A549 (cell line): ENCODE measurements at regions not wholly inside any gene's neighbourhood (a gene's known extent, or its start where the extent isn't known, plus 50 kb on each side); places are given as distances from the start of the nearest gene placed in this dataset.

ENCODE experiments used
- CEBPB ChIP-seq, 2 experiments: fragments of >200 bp in 1 of 2; sonication (Bioruptor Twin) in 1 of 2; formaldehyde crosslinking in 1 of 2; IDR thresholded peaks; 2 replicates each; pipeline ENCODE4 v1.6.1; 2012 to 2016
- EP300 ChIP-seq, 2 experiments: fragments of >200 bp; sonication (Bioruptor Twin); formaldehyde crosslinking; IDR thresholded peaks; 2 replicates in 1 of 2; 3 replicates in 1 of 2; pipeline ENCODE4 v1.6.1; 2016 to 2017
- MAFK ChIP-seq: fragments of 450-650 bp; IDR thresholded peaks from 2 replicates; pipeline ENCODE4 v1.6.1; 2014; ENCODE audit not compliant: partially characterized antibody
- NPAS2 ChIP-seq: fragments of 250-450 bp; sonication (Bioruptor Pico); IDR thresholded peaks from 2 replicates; pipeline ENCODE4 v1.8.0; 2022; ENCODE audit warnings: mild to moderate bottlenecking, moderate library complexity, borderline replicate concordance
- RAD21 ChIP-seq, 2 experiments: fragments of >200 bp in 1 of 2; sonication (Bioruptor Twin) in 1 of 2; formaldehyde crosslinking in 1 of 2; IDR thresholded peaks in 1 of 2; conservative IDR thresholded peaks in 1 of 2; 2 replicates in 1 of 2; 3 replicates in 1 of 2; pipeline ENCODE4 v1.6.1; 2012 to 2018; ENCODE audit warnings: inconsistent platforms in 1 of 2
- RFX5 ChIP-seq: fragments of 450-650 bp; IDR thresholded peaks from 2 replicates; pipeline ENCODE4 v1.7.1; 2014; ENCODE audit warnings: antibody characterized with exemption, mild to moderate bottlenecking, moderate library complexity
- SMC3 ChIP-seq: fragments of >200 bp; sonication (Bioruptor Twin); formaldehyde crosslinking; IDR thresholded peaks from 3 replicates; pipeline ENCODE4 v1.6.1; 2018; ENCODE audit warnings: inconsistent platforms
- TF ChIP-seq, protein P1 (sequence below): fragments of >200 bp; sonication (Bioruptor Twin); formaldehyde crosslinking; IDR thresholded peaks from 3 replicates; pipeline ENCODE4 v1.5.1; 2016
- TF ChIP-seq, protein P2 (sequence below): fragments of 450-650 bp; IDR thresholded peaks from 2 replicates; pipeline ENCODE4 v1.6.1; 2014; ENCODE audit warnings: antibody characterized with exemption

DNA sequence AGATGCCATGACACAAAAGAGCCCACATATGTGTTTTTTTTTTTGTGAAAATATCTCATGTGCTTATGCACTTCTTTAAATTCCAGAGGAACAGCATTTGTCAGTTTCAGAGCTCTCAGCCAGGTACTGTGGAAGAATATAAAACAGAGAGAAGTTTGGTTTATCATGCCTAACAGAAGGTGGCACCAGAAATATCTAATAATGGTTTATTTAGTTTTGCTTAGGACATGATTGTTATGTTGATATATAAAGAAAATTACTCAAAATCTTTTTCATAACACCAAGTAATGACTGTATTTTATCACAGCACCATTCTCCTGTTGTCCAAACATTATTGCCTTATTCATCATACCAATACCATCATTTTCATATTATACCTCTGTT, 455.6 kb upstream of the ACTBL2 start:
- TF ChIP-seq, protein P1, sequence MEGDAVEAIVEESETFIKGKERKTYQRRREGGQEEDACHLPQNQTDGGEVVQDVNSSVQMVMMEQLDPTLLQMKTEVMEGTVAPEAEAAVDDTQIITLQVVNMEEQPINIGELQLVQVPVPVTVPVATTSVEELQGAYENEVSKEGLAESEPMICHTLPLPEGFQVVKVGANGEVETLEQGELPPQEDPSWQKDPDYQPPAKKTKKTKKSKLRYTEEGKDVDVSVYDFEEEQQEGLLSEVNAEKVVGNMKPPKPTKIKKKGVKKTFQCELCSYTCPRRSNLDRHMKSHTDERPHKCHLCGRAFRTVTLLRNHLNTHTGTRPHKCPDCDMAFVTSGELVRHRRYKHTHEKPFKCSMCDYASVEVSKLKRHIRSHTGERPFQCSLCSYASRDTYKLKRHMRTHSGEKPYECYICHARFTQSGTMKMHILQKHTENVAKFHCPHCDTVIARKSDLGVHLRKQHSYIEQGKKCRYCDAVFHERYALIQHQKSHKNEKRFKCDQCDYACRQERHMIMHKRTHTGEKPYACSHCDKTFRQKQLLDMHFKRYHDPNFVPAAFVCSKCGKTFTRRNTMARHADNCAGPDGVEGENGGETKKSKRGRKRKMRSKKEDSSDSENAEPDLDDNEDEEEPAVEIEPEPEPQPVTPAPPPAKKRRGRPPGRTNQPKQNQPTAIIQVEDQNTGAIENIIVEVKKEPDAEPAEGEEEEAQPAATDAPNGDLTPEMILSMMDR, result no peak
- TF ChIP-seq MAFK, result no peak
- 0 out of 5 replicates have a peak, but pooled peaks of 1 of the 2 experiments have one; percentile 4 for TF ChIP-seq RAD21 (conservative IDR thresholded peaks at IDR 0.05 in 1 of 2, IDR thresholded peaks at IDR 0.05 in 1 of 2)
- TF ChIP-seq CEBPB (IDR thresholded peaks at IDR 0.05), result no peak
- TF ChIP-seq SMC3, result no peak
- TF ChIP-seq NPAS2 (CRISPR knock-in tag), result no peak
- TF ChIP-seq, protein P2, sequence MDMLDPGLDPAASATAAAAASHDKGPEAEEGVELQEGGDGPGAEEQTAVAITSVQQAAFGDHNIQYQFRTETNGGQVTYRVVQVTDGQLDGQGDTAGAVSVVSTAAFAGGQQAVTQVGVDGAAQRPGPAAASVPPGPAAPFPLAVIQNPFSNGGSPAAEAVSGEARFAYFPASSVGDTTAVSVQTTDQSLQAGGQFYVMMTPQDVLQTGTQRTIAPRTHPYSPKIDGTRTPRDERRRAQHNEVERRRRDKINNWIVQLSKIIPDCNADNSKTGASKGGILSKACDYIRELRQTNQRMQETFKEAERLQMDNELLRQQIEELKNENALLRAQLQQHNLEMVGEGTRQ, result no peak
- no peak for TF ChIP-seq EP300 (IDR thresholded peaks at IDR 0.05)
- no peak for TF ChIP-seq RFX5
